ENCODE measurements at regions not wholly inside any gene's neighbourhood (a gene's known extent, or its start where the extent isn't known, plus 50 kb on each side); places are given as distances from the start of the nearest gene placed in this dataset.

DNA sequence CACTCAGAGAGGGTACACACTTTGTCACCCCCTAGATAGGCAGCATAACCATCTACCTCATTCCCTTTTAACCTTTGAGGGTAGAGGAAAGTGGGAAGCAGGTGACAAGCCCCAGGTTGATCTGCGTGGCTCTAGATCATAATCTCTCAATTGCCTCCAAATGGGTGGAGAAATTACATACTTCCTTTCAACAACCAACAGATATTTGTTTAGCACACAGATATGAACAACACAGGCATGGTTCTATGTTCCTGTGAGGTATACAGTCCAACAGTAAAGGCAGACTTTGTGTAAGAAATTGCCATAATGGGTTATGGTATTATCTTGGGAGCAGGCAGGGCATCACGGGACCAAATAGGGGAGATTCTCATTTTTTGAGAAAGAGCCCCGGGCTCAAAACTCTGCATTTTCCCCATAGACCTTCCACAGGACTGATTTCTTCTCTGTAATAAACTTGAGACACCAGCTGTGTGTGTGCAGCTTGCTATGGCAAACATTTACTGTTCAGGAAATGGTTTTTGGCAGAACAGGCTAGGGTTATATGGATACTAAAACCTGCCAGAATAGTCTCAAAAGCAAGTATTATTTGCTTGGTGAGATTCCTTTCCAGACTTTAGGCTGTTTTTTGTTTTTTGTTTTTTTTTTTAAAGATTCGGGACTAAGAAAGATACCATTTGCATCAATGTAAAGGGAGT, 126.2 kb downstream of the CD164 start:
- H3K27ac ChIP-seq (ENCODE audit: low read depth in 1 of 2, low read length in 1 of 2): no peak overlapping the region
- TF ChIP-seq, protein P1, sequence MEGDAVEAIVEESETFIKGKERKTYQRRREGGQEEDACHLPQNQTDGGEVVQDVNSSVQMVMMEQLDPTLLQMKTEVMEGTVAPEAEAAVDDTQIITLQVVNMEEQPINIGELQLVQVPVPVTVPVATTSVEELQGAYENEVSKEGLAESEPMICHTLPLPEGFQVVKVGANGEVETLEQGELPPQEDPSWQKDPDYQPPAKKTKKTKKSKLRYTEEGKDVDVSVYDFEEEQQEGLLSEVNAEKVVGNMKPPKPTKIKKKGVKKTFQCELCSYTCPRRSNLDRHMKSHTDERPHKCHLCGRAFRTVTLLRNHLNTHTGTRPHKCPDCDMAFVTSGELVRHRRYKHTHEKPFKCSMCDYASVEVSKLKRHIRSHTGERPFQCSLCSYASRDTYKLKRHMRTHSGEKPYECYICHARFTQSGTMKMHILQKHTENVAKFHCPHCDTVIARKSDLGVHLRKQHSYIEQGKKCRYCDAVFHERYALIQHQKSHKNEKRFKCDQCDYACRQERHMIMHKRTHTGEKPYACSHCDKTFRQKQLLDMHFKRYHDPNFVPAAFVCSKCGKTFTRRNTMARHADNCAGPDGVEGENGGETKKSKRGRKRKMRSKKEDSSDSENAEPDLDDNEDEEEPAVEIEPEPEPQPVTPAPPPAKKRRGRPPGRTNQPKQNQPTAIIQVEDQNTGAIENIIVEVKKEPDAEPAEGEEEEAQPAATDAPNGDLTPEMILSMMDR (IDR thresholded peaks at IDR 0.05; ENCODE audit: control extremely low read depth, extremely low read depth): no peak
- no peak for ATAC-seq (ENCODE audit: insufficient read depth, low FRiP score)

DNA sequence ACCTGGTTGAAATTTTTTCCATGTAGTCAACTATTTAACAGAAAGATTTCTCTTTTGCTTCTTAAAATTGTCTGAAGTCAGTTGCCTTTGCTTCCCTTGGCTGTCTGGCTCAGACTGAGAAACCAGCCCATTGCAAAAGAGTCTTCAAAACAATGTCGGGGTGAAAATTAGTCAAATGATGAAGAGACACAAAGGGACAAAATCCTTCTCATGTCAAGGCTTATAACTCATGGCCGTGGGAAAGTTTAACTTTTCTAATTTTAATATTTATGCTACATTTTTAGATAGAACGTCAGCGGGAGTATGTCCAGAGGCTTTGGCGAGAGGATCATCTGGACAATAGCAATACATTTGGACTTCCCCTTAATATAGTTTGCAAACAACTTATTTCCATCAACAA, 127.2 kb downstream of the CD164 start:
- WGBS, 2 donors: 89 to 93% methylated on average over 5 of the region's 5 CpGs
- no peak overlapping the region for H3K27ac ChIP-seq (ENCODE audit: low read depth in 1 of 2, low read length in 1 of 2)
- DNase-seq: no peak

More for the DNA sequence above, 126.2 kb downstream of the CD164 start:
- Histone ChIP-seq H3K36me3 (ENCODE audit: control insufficient read depth in 4 of 4, insufficient read depth in 4 of 4, low read length in 4 of 4) (peaks cover 0 to 1% (median 0%) of the 10 kb centered on the region in 4 donors), H3K4me3 (no peak overlapping the region), H3K9me3 (ENCODE audit: control insufficient read depth in 4 of 4, insufficient read depth in 3 of 4, low read length in 3 of 4) (no peaks in the 10 kb centered on the region), H3K9ac (ENCODE audit: insufficient read depth in 1 of 2, low read length in 2 of 2) (no peak overlapping the region), H3K27me3 (ENCODE audit: control insufficient read depth in 3 of 3, insufficient read depth in 3 of 3, low read length in 2 of 3) (no peaks in the 10 kb centered on the region), H3K4me1 (ENCODE audit: control insufficient read depth in 5 of 5, insufficient read depth in 5 of 5, low read length in 5 of 5) (peaks cover 0 to 8% (median 0%) of the 10 kb centered on the region in 5 donors)
- peak in 2 of 3 donors; percentile 56 to 75 for DNase-seq
- 66 to 69% methylated on average over 4 of the region's 4 CpGs for WGBS, 2 donors

DNA sequence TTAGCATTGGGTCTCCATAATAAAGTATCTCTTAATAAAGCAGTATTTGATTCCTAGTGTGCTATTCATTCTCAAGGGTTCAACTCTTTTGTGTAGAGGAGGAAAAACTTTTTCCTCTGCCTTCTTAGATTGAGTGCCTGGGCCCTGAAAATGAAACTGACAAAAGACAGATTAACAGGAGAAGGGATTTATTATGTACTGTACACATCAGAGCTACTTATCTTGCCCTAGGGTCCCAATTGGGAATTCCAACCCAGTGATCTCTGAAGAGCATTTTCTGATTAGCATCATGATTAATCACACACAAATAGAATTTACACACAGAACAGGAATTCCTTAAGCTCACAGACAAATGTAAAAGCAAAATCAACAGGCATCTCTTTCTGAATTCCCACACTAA, 128.9 kb downstream of the CD164 start:
- no peaks in the 10 kb centered on the region for H3K36me3 ChIP-seq (ENCODE audit: control insufficient read depth in 4 of 4, insufficient read depth in 4 of 4, low read length in 4 of 4)
- H3K9ac ChIP-seq (ENCODE audit: insufficient read depth in 1 of 2, low read length in 2 of 2): no peak overlapping the region
- H3K27ac ChIP-seq (ENCODE audit: low read depth in 1 of 2, low read length in 1 of 2): no peak overlapping the region
- H3K9me3 ChIP-seq (ENCODE audit: control insufficient read depth in 4 of 4, insufficient read depth in 3 of 4, low read length in 3 of 4): no peaks in the 10 kb centered on the region
- TF ChIP-seq, protein P1 (IDR thresholded peaks at IDR 0.05; ENCODE audit: control extremely low read depth, extremely low read depth): no peak
- peaks cover 0 to 8% (median 0%) of the 10 kb centered on the region in 5 donors for H3K4me1 ChIP-seq (ENCODE audit: control insufficient read depth in 5 of 5, insufficient read depth in 5 of 5, low read length in 5 of 5)
- H3K27me3 ChIP-seq (ENCODE audit: control insufficient read depth in 3 of 3, insufficient read depth in 3 of 3, low read length in 2 of 3): no peaks in the 10 kb centered on the region
- no peak for DNase-seq
- no peak for ATAC-seq (ENCODE audit: insufficient read depth, low FRiP score)
- H3K4me3 ChIP-seq: no peak overlapping the region

More for the DNA sequence above, 127.2 kb downstream of the CD164 start:
- H3K9ac ChIP-seq (ENCODE audit: insufficient read depth in 1 of 2, low read length in 2 of 2): no peak overlapping the region
- no peak for ATAC-seq (ENCODE audit: insufficient read depth, low FRiP score)
- H3K36me3 ChIP-seq (ENCODE audit: control insufficient read depth in 4 of 4, insufficient read depth in 4 of 4, low read length in 4 of 4): peaks cover 0 to 1% (median 0%) of the 10 kb centered on the region in 4 donors
- TF ChIP-seq, protein P1 (IDR thresholded peaks at IDR 0.05; ENCODE audit: control extremely low read depth, extremely low read depth): no peak
- H3K4me3 ChIP-seq: no peak overlapping the region
- peaks cover 0 to 8% (median 0%) of the 10 kb centered on the region in 5 donors for H3K4me1 ChIP-seq (ENCODE audit: control insufficient read depth in 5 of 5, insufficient read depth in 5 of 5, low read length in 5 of 5)
- no peaks in the 10 kb centered on the region for H3K9me3 ChIP-seq (ENCODE audit: control insufficient read depth in 4 of 4, insufficient read depth in 3 of 4, low read length in 3 of 4)
- no peaks in the 10 kb centered on the region for H3K27me3 ChIP-seq (ENCODE audit: control insufficient read depth in 3 of 3, insufficient read depth in 3 of 3, low read length in 2 of 3)

All from lung (tissue), 11 donors.